GM23248 (cell line): ENCODE measurements at regions not wholly inside any gene's neighbourhood (a gene's known extent, or its start where the extent isn't known, plus 50 kb on each side); places are given as distances from the start of the nearest gene placed in this dataset.

Experiments
- EZH2 ChIP-seq: fragments of 200-600 bp; sonication (generic); IDR thresholded peaks from 2 replicates; pipeline ENCODE4 v1.6.1; 2018; ENCODE audit warnings: antibody characterized with exemption, mild to moderate bottlenecking; ENCODE audit not compliant: insufficient read depth, poor library complexity, severe bottlenecking
- EZH2phosphoT487 ChIP-seq: fragments of 200-600 bp; sonication (generic); IDR thresholded peaks from 2 replicates; pipeline ENCODE4 v1.6.1; 2018; ENCODE audit warnings: antibody characterized with exemption, moderate library complexity, mild to moderate bottlenecking, low read depth; ENCODE audit not compliant: insufficient read depth

DNA sequence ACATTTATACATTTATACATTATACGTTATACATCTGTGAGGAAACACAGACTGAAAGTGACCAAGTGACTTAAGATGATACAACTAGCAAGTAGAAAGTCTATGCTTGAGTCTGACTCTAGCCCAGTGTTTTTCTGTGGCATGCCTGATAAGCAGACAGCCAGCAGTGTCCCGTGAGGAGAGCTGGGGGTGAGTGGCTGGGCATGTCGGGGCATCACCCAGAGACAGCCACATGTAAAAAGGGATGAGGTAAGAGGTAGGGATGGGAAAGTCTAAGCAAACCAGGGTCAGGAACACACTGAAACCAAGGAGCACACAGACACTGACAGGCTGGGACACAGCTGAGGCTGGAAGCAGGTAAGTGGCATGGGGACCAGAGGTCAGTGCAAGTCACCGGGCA is 333.2 kb downstream of the FOXO1 start:
- TF ChIP-seq EZH2phosphoT487, result no peak
- no peak for TF ChIP-seq EZH2
